ENCODE measurements at regions not wholly inside any gene's neighbourhood (a gene's known extent, or its start where the extent isn't known, plus 50 kb on each side); places are given as distances from the start of the nearest gene placed in this dataset.
A peak's percentile ranks its signal among the peaks of the same experiment; 100 is the strongest.

- DNase-seq (ENCODE audit: low read depth): no peak
Observed at GRCh38 chr12:113766131-113766878, 199.8 kb downstream of the RBM19 start.

GRCh38 chr12:113764661-113765060, 201.5 kb downstream of the RBM19 start:
- no peak for DNase-seq (ENCODE audit: low read depth)

DNA sequence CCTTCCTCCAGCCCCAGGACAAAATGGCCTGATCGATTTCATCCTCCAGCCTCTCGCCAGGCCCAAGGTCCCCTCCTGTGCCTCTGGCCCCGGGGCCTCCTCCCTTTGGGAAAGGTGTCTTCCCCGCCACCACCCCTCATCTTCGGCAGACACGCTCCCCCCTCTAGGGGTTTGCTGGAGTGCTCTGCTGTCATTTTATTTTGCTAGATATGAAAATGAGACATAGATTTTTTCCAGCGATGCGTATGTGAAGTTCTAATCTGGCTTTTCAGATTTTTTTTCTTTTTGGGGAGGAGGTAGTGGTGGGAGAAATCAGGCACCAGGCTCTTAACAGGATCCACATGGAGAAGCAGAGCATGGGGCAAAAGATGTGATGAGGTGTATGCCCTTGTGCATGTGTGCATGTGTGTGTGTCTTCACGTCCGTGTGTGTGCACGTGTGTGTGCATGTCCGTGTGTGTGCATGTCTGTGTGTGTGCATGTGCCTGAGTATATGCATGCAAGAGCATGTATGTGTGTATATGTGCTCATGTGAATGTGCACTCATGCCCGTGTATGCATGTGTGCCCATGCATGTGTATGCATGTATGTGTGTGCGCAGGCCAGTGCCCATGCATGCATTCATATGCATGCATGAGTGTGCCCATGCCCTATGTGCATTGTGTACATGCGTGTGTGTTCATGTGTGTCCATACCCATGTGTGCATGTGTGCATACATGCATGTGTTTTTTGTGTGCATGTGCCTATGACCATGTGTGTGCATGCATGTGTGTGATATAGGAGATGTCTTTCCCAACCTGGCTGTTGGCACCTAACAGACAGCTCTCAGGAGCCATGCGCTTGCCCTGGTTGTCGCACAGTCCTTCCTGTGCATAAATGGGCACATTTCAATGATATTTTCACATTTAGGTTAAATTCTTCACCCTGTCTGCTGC, 203.0 kb downstream of the RBM19 start:
- DNase-seq (ENCODE audit: low read depth): no peak

DNA sequence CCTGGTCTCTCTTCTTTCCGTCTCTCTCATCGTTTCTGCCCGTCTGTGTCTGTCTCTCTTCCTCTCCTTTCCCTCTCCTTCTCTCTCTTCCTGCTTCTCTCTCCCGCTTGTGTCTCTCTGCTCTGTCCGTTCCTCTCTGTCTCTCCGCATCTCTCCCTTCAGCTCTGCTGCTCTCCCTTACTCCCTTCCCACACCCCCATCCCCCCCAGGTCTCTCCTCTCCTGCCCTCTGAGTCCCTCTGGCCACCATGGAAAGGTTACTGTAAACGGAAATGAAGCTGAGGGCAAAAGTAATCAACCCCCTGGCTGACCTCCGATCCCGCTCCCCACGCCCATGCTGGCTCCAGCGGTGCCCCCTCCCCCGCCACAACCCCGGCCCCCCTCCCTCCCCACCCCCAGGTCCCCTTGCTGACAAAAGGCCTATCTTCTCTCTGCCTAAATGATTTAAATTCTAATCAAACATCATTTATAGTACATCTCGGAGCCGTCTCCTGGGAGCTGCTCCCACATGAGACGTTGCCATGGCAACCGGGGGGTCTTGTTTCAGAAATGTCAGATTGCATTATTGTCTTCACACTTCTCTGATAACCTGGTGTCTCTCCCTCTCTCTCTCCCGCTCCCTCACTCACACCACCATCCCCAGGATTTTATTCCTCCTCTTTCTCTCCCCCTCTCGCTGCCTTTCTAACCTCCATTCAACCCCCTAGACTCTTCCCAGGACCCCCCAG, 203.8 kb downstream of the RBM19 start:
- no peak for DNase-seq (ENCODE audit: low read depth)

- DNase-seq (ENCODE audit: low read depth): no peak
Observed at GRCh38 chr12:113759135-113759534, 207.0 kb downstream of the RBM19 start.

GRCh38 chr12:113758165-113758924, 207.8 kb downstream of the RBM19 start:
- DNase-seq (ENCODE audit: low read depth): no peak

GRCh38 chr12:113757221-113758002, 208.7 kb downstream of the RBM19 start:
- no peak for DNase-seq (ENCODE audit: low read depth)

- no peak for DNase-seq (ENCODE audit: low read depth)
Observed at GRCh38 chr12:113756609-113757008, 209.5 kb downstream of the RBM19 start.

DNA sequence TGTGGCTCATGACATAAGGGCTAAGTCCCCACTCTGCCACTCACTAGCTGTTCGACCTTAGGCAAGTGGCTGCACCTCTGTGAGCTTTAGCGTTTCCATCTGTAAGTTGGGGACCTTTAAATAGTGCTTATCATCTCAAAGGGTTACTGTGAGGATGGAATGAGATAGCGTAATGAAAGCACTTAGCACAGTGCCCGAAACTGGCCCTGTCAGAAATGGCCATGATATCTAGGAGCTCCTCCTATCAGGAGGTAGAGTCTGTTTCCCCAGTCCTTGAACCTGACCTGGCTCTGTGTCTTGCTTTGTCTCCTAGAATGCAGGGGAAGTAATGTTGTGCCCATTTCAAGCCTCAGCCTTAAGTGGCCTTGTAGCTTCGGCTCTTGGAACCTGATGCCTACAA, 211.0 kb downstream of the RBM19 start:
- no peak for DNase-seq (ENCODE audit: low read depth)

GRCh38 chr12:113751513-113751912, 214.6 kb downstream of the RBM19 start:
- no peak for DNase-seq (ENCODE audit: low read depth)

DNA sequence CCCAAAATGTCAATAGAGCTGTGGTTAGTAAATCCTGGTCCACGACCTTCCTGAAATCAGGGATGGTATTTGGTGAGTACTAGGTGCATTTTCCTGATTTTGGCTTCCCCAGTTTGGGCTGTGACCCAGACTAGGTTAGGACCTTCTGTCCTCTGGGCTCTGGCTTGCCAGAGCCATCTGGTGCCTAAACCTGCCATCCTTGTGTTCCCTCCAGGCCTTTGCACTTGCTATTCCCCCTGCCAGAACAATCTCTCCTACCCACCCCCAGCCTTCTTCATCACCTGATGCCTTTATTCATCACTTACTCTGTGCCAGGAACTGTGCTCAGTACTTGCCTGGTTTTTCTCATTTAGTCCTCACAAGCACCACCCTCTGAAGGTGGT, 216.7 kb downstream of the RBM19 start:
- DNase-seq (ENCODE audit: low read depth): no peak

DNA sequence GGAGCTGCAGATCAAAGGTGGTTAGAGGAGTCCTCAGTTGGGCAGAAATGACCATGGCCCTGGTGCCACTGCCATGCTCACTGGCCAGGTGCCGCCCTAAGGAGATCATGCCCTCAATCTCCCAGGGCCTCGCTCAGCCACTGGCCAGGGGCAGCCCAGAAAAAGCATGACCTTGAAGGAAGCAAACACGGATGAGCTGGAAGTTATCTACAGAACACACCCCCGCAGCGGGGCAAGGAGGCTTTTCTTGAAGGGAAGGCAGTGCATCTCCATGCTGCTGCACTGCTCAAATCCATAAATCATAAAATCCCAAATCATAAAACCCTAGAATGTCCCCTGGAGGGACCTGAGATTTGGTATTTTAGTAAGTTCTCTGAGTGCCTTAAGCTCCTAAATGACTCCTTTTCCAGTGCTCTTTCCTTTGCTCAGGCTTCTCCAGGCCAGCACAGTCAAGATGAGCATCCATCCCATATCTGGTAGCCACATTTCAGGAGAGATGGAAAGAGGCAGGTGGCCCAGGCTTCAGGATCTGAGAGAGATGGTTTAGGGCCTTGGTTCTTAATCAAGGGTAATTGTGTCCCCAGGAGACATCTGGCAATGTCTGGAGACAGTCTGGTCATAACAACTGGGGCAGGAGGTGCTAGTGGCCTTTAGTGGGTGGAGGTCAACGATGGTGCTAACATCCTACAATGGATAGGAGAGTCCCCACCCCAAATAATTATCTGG, 217.3 kb downstream of the RBM19 start:
- DNase-seq (ENCODE audit: low read depth): no peak

GRCh38 chr12:113747017-113747416, 219.1 kb downstream of the RBM19 start:
- no peak for DNase-seq (ENCODE audit: low read depth)

- no peak for DNase-seq (ENCODE audit: low read depth)
Observed at GRCh38 chr12:113744802-113745395, 221.2 kb downstream of the RBM19 start.

DNA sequence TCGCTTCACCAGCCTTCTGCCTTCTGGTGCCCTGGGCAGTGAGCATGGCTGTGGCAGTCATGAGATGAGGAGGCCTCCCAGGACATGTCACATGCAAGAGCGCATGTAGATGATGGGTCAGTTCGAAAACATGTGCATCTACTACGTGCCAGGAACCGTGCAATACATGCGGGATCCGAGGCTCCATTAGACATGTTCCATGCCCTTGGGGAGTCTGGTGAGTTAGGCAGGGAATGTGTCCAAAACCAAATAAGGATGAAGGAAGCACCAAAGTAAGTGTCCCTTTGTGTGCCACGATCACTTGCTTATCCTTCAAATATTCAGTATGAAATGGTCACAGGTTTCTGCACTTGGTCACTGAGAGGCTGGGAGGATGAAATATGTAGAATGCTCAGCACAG, 223.3 kb downstream of the RBM19 start:
- DNase-seq (ENCODE audit: low read depth): no peak

DNA sequence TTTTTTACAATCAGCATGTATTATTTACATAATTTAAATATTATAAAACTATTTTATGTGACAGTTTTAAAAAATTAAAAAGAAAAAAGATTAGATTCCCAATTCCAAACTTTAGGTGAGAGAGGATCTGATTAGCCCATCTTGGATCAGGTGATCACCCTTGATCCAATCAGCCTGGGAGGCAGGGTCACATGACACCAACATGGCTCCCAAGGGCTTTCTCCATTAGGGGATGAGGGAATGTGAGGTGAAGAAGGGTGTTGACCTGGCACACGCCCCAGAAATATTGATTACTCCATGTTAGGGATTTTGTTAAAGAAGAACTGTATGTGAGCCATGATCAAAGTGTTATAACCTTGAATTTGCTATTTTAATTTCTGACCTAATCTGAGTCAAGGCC, 225.4 kb downstream of the RBM19 start:
- no peak for DNase-seq (ENCODE audit: low read depth)

- no peak for DNase-seq (ENCODE audit: low read depth)
Observed at GRCh38 chr12:113735131-113735530, 231.0 kb downstream of the RBM19 start.

- DNase-seq (ENCODE audit: low read depth): no peak
Observed at GRCh38 chr12:113734503-113734902, 231.6 kb downstream of the RBM19 start.

DNA sequence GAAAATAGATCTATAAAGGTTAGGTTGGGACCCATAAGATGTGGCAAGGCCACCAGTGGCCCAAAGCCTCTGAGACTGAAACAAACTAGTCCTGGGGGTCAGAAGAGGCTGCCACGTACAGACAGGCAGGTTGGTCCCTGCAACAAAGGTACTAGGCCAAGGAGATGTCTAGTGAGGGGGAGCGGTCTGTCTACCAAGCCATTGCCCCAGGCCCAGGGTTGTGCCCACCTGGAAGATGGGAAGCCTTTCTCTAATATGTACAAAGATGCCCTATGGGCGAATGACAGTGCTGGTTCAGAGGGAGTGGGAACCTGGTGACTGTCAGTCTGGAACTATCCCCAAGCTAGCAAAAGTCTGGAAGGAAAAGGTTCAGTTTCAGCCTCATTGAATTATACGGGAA, 233.2 kb downstream of the RBM19 start:
- no peak for DNase-seq (ENCODE audit: low read depth)

- DNase-seq (ENCODE audit: low read depth): peak; percentile 8
Observed at GRCh38 chr12:113727651-113728061, 238.5 kb downstream of the RBM19 start.
